Trophoblast cell (in vitro differentiated cells and primary cell): ENCODE measurements at regions not wholly inside any gene's neighbourhood (a gene's known extent, or its start where the extent isn't known, plus 50 kb on each side); places are given as distances from the start of the nearest gene placed in this dataset.

Experiments
- DNase-seq, 2 donors: peaks; one replicate each; pipeline ENCODE4 v3.0.0-alpha.2; 2016
- H2AFZ ChIP-seq: 2 replicates; pipeline ENCODE4 v1.6.1; 2013; ENCODE audit warnings: low read length, moderate library complexity, mild to moderate bottlenecking; ENCODE audit not compliant: insufficient read depth, poor library complexity
- H2AK5ac ChIP-seq: 2 replicates; pipeline ENCODE4 v1.6.1; 2013; ENCODE audit warnings: mild to moderate bottlenecking, low read length
- H2BK120ac ChIP-seq: 2 replicates; pipeline ENCODE4 v1.6.1; 2013; ENCODE audit warnings: low read length, mild to moderate bottlenecking, moderate library complexity; ENCODE audit not compliant: insufficient read depth, poor library complexity
- H2BK12ac ChIP-seq: 2 replicates; pipeline ENCODE4 v1.6.1; 2013; ENCODE audit warnings: mild to moderate bottlenecking, low read length, moderate library complexity
- H2BK5ac ChIP-seq: 2 replicates; pipeline ENCODE4 v1.6.1; 2013; ENCODE audit warnings: low read length, low read depth, moderate library complexity, mild to moderate bottlenecking; ENCODE audit not compliant: poor library complexity
- H3K14ac ChIP-seq: 2 replicates; pipeline ENCODE4 v1.6.1; 2013; ENCODE audit warnings: mild to moderate bottlenecking, low read length
- H3K18ac ChIP-seq: 2 replicates; pipeline ENCODE4 v1.6.1; 2013; ENCODE audit warnings: mild to moderate bottlenecking, low read length
- H3K23ac ChIP-seq: 2 replicates; pipeline ENCODE4 v1.6.1; 2013; ENCODE audit warnings: low read length
- H3K27ac ChIP-seq: 2 replicates; pipeline ENCODE4 v1.5.1; 2013; ENCODE audit warnings: low read depth, mild to moderate bottlenecking, inconsistent platforms, low read length, moderate library complexity
- H3K27me3 ChIP-seq: 2 replicates; pipeline ENCODE4 v1.6.1; 2013; ENCODE audit warnings: inconsistent platforms, mild to moderate bottlenecking, low read length, moderate library complexity; ENCODE audit not compliant: insufficient read depth
- H3K36me3 ChIP-seq, 2 experiments: 1 replicate in 1 of 2; 2 replicates in 1 of 2; pipeline ENCODE4 v1.6.1; 2013; ENCODE audit warnings: low read length in 2 of 2, mild to moderate bottlenecking in 2 of 2, moderate library complexity in 1 of 2; ENCODE audit not compliant: insufficient read depth in 2 of 2, control insufficient read depth in 1 of 2
- H3K4ac ChIP-seq: 2 replicates; pipeline ENCODE4 v1.6.1; 2013; ENCODE audit warnings: low read depth, mild to moderate bottlenecking, low read length, moderate library complexity
- H3K4me1 ChIP-seq, 2 experiments: 1 replicate in 1 of 2; 2 replicates in 1 of 2; pipeline ENCODE4 v1.6.1; 2013; ENCODE audit warnings: low read length in 2 of 2, mild to moderate bottlenecking in 2 of 2, moderate library complexity in 1 of 2; ENCODE audit not compliant: insufficient read depth in 2 of 2, control insufficient read depth in 1 of 2
- H3K4me2 ChIP-seq: 2 replicates; pipeline ENCODE4 v1.6.1; 2013; ENCODE audit warnings: inconsistent platforms, mild to moderate bottlenecking, low read length, moderate library complexity
- H3K4me3 ChIP-seq: 2 replicates; pipeline ENCODE4 v1.5.1; 2013; ENCODE audit warnings: mild to moderate bottlenecking, low read depth, low read length, inconsistent platforms
- H3K79me1 ChIP-seq: one replicate; pipeline ENCODE4 v1.6.1; 2013; ENCODE audit warnings: low read length
- H3K79me2 ChIP-seq: 2 replicates; pipeline ENCODE4 v1.6.1; 2013; ENCODE audit warnings: low read length, mild to moderate bottlenecking; ENCODE audit not compliant: control insufficient read depth, insufficient read depth, poor library complexity
- H3K9ac ChIP-seq: 2 replicates; pipeline ENCODE4 v1.6.1; 2013; ENCODE audit warnings: mild to moderate bottlenecking, low read length
- H3K9me3 ChIP-seq: 2 replicates; pipeline ENCODE4 v1.6.1; 2013; ENCODE audit warnings: low read depth, mild to moderate bottlenecking, control low read depth, inconsistent platforms, low read length; ENCODE audit not compliant: insufficient read depth
- H4K12ac ChIP-seq: 2 replicates; pipeline ENCODE4 v1.6.1; 2013; ENCODE audit warnings: low read depth, mild to moderate bottlenecking, low read length, moderate library complexity
- H4K8ac ChIP-seq: 2 replicates; pipeline ENCODE4 v1.6.1; 2013; ENCODE audit warnings: low read depth, mild to moderate bottlenecking, low read length, moderate library complexity
- H4K91ac ChIP-seq: one replicate; pipeline ENCODE4 v1.6.1; 2013; ENCODE audit warnings: low read depth, mild to moderate bottlenecking, low read length, moderate library complexity
- WGBS: extraction: QIAGEN DNeasy Blood & Tissue Kit; methylation state at CpG from one replicate; pipeline ENCODE4 v1.1.7; 2013; ENCODE audit warnings: missing lambda C conversion rate; ENCODE audit not compliant: insufficient read length, insufficient coverage; ENCODE audit errors: extremely low coverage; 5-methylcytosine and 5-hydroxymethylcytosine counted together

GRCh38 chr2:58917596-58917995, 676.5 kb upstream of the FANCL start:
- Histone ChIP-seq H2BK120ac (no peak overlapping the region), H3K36me3 (no peaks in the 10 kb centered on the region), H4K8ac (no peak overlapping the region), H3K4me1 (no peaks in the 10 kb centered on the region), H2AFZ (no peak overlapping the region), H4K12ac (no peak overlapping the region), H4K91ac (no peak overlapping the region), H3K27me3 (no peaks in the 10 kb centered on the region), H3K9me3 (no peaks in the 10 kb centered on the region), H2AK5ac (no peak overlapping the region), H3K18ac (no peak overlapping the region), H3K79me1 (peaks cover 2% of the 10 kb centered on the region), H3K9ac (no peak overlapping the region), H3K4me2 (no peak overlapping the region), H3K14ac (no peak overlapping the region), H3K23ac (no peak overlapping the region), H3K79me2 (no peaks in the 10 kb centered on the region), H3K4me3 (no peak overlapping the region), H3K27ac (no peak overlapping the region), H2BK5ac (no peak overlapping the region), H2BK12ac (no peak overlapping the region), H3K4ac (no peak overlapping the region)
- WGBS, result no CpG with 5 or more reads among the region's 6 CpGs
- no peak for DNase-seq

GRCh38 chr2:58916063-58916462, 674.9 kb upstream of the FANCL start:
- no peak overlapping the region for H2AFZ ChIP-seq
- WGBS, result no CpG with 5 or more reads among the region's 3 CpGs

GRCh38 chr2:58914733-58915505, 673.8 kb upstream of the FANCL start:
- Histone ChIP-seq H3K4me3 (no peak overlapping the region), H2AK5ac (no peak overlapping the region), H2BK120ac (no peak overlapping the region), H2BK5ac (no peak overlapping the region), H4K8ac (no peak overlapping the region), H2AFZ (no peak overlapping the region), H2BK12ac (no peak overlapping the region), H3K18ac (no peak overlapping the region), H3K79me1 (peaks cover 2% of the 10 kb centered on the region), H4K12ac (no peak overlapping the region), H3K9me3 (no peaks in the 10 kb centered on the region), H4K91ac (no peak overlapping the region), H3K14ac (no peak overlapping the region), H3K4me2 (no peak overlapping the region), H3K27ac (no peak overlapping the region), H3K4me1 (no peaks in the 10 kb centered on the region), H3K9ac (no peak overlapping the region), H3K27me3 (no peaks in the 10 kb centered on the region), H3K79me2 (no peaks in the 10 kb centered on the region), H3K4ac (no peak overlapping the region), H3K23ac (no peak overlapping the region), H3K36me3 (no peaks in the 10 kb centered on the region)
- WGBS, result no CpG with 5 or more reads among the region's 6 CpGs
- DNase-seq, result no peak

More at GRCh38 chr2:58916063-58916462, 674.9 kb upstream of the FANCL start:
- no peak overlapping the region for H3K23ac ChIP-seq
- DNase-seq, result no peak
- no peak overlapping the region for H4K8ac ChIP-seq
- H3K79me1 ChIP-seq, result peaks cover 2% of the 10 kb centered on the region
- H3K4me2 ChIP-seq, result no peak overlapping the region
- H3K4ac ChIP-seq, result no peak overlapping the region
- no peak overlapping the region for H2BK12ac ChIP-seq
- H4K91ac ChIP-seq, result no peak overlapping the region
- no peak overlapping the region for H2BK120ac ChIP-seq
- no peaks in the 10 kb centered on the region for H3K4me1 ChIP-seq
- H3K27ac ChIP-seq, result no peak overlapping the region
- no peak overlapping the region for H3K9ac ChIP-seq
- H3K79me2 ChIP-seq, result no peaks in the 10 kb centered on the region
- H3K14ac ChIP-seq, result no peak overlapping the region
- no peaks in the 10 kb centered on the region for H3K9me3 ChIP-seq
- no peaks in the 10 kb centered on the region for H3K27me3 ChIP-seq
- no peak overlapping the region for H2BK5ac ChIP-seq
- no peak overlapping the region for H3K18ac ChIP-seq
- H3K4me3 ChIP-seq, result no peak overlapping the region
- no peak overlapping the region for H4K12ac ChIP-seq
- H3K36me3 ChIP-seq, result no peaks in the 10 kb centered on the region
- H2AK5ac ChIP-seq, result no peak overlapping the region

GRCh38 chr2:58913082-58913726, 672.1 kb upstream of the FANCL start:
- no peak overlapping the region for H4K12ac ChIP-seq
- no peaks in the 10 kb centered on the region for H3K79me2 ChIP-seq
- H3K18ac ChIP-seq, result no peak overlapping the region
- H3K4me3 ChIP-seq, result no peak overlapping the region
- H4K8ac ChIP-seq, result no peak overlapping the region
- no peak overlapping the region for H3K27ac ChIP-seq
- no peak overlapping the region for H2BK5ac ChIP-seq
- H3K36me3 ChIP-seq, result no peaks in the 10 kb centered on the region
- H2AFZ ChIP-seq, result no peak overlapping the region
- no peak overlapping the region for H2AK5ac ChIP-seq
- no peaks in the 10 kb centered on the region for H3K27me3 ChIP-seq
- H3K9ac ChIP-seq, result no peak overlapping the region
- DNase-seq, result no peak
- no peaks in the 10 kb centered on the region for H3K79me1 ChIP-seq
- no peaks in the 10 kb centered on the region for H3K4me1 ChIP-seq
- H3K23ac ChIP-seq, result no peak overlapping the region
- H4K91ac ChIP-seq, result no peak overlapping the region
- no peak overlapping the region for H3K4me2 ChIP-seq
- no peaks in the 10 kb centered on the region for H3K9me3 ChIP-seq
- no peak overlapping the region for H2BK12ac ChIP-seq
- 100% methylated on average over 1 of the region's 6 CpGs for WGBS
- no peak overlapping the region for H2BK120ac ChIP-seq
- no peak overlapping the region for H3K4ac ChIP-seq
- H3K14ac ChIP-seq, result no peak overlapping the region
